ENCODE measurements at regions not wholly inside any gene's neighbourhood (a gene's known extent, or its start where the extent isn't known, plus 50 kb on each side); places are given as distances from the start of the nearest gene placed in this dataset.

DNA sequence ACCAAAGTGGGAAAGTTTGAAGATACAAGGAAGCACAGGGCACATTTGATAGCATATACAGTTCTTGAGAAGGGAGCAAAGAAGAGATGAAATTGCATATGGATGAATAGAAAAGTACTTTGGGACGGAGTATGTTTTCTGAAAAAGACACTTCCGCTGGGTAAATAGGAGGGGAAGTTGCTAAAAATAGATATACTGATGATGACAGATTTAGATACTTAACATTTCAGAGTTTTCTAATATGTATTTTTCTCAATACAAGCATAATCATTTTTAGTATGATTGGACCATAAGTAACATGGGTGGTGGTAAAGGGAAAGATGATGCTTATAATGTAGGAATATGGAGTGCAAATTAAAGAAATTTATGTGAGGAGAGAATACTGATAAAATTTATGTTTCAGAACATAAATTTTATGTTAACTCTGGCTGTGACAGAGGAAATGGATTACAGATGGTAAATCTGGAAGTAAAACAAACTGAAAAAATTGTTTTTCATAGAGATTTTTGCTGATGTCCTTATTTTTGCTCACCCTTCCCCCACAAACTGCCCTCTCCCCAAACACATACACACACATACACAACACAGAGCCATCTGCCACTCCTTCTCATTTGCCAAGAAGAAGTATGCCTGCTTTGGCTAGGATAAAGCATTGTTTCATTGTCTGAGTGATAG is 583.9 kb upstream of the MIR17HG start:
- H3K36me3 ChIP-seq (ENCODE audit: insufficient read depth, insufficient read length, low read length) = no peaks in the 10 kb centered on the region
- no peak overlapping the region for H3K4me3 ChIP-seq (ENCODE audit: insufficient read length, low read depth)
- TF ChIP-seq YY1 (IDR thresholded peaks at IDR 0.05; ENCODE audit: insufficient read depth, insufficient read length) (no peak), SUZ12 (IDR thresholded peaks at IDR 0.05; ENCODE audit: extremely low read depth, insufficient read depth, insufficient read length) (no peak)
- H3K27me3 ChIP-seq (ENCODE audit: insufficient read depth, insufficient read length) = no peaks in the 10 kb centered on the region
- no peak overlapping the region for H3K9ac ChIP-seq (ENCODE audit: insufficient read length, low read depth)
- no peak for DNase-seq (ENCODE audit: low read depth, low spot score)
- no peaks in the 10 kb centered on the region for H3K4me1 ChIP-seq (ENCODE audit: insufficient read depth, insufficient read length)
- H3K9me3 ChIP-seq (ENCODE audit: insufficient read depth, low read length) = no peaks in the 10 kb centered on the region

DNA sequence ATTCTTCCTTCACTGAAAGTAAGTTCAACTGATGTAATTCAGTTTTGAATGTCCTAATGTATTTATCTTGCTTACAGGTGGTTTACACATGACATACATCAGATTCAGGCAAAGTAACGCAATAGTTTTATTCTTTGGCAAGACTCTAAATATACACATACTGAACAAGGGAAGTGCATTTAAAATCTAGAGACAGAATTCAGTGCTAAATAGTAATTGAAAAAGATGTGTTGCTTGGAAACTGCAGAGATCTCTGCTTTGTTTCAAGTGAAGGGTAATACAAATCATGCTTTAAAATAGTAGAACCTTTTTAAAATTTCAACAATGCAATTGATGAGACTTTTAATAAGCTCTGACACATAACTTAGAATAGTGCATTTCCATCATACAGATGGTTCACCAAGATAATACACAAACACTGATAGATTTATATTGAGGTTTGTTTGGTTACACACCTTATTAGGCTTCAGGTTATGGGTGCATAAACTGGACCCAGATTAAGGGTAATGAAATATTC is 581.0 kb upstream of the MIR17HG start:
- TF ChIP-seq ZNF274 (IDR thresholded peaks at IDR 0.05; ENCODE audit: low read depth, low read length) = no peak
- TF ChIP-seq YY1 (IDR thresholded peaks at IDR 0.05; ENCODE audit: insufficient read depth, insufficient read length) = no peak
- TF ChIP-seq SUZ12 (IDR thresholded peaks at IDR 0.05; ENCODE audit: extremely low read depth, insufficient read depth, insufficient read length) = no peak

DNA sequence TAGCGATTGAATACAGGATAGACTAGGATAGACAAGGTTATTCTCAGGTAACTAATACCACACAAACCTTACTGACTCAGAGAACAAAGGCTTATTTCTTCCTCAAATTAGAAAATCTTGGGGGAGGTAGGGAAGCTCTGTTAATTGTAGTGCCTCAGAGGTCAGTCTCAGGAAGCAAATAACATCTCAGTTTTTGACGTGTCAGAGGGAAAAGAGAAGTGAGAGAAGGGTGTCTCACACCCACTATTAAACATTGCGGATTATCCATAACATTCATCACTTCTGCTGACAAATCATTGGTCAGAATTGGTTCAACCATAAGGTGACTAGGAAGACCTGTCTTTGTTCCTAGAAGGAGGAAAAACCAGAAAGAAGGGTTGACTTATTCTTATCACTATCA is 579.4 kb upstream of the MIR17HG start:
- no peaks in the 10 kb centered on the region for H3K9me3 ChIP-seq (ENCODE audit: insufficient read depth, low read length)
- H3K36me3 ChIP-seq (ENCODE audit: insufficient read depth, insufficient read length, low read length) = no peaks in the 10 kb centered on the region
- no peaks in the 10 kb centered on the region for H3K27me3 ChIP-seq (ENCODE audit: insufficient read depth, insufficient read length)
- no peak overlapping the region for H3K4me3 ChIP-seq (ENCODE audit: insufficient read length, low read depth)
- no peak for DNase-seq (ENCODE audit: low read depth, low spot score)
- no peaks in the 10 kb centered on the region for H3K4me1 ChIP-seq (ENCODE audit: insufficient read depth, insufficient read length)
- TF ChIP-seq ZNF274 (IDR thresholded peaks at IDR 0.05; ENCODE audit: low read depth, low read length) (no peak), YY1 (IDR thresholded peaks at IDR 0.05; ENCODE audit: insufficient read depth, insufficient read length) (no peak), SUZ12 (IDR thresholded peaks at IDR 0.05; ENCODE audit: extremely low read depth, insufficient read depth, insufficient read length) (no peak)
- H3K9ac ChIP-seq (ENCODE audit: insufficient read length, low read depth) = no peak overlapping the region

More for the DNA sequence above, 581.0 kb upstream of the MIR17HG start:
- H3K4me3 ChIP-seq (ENCODE audit: insufficient read length, low read depth) = no peak overlapping the region
- no peaks in the 10 kb centered on the region for H3K9me3 ChIP-seq (ENCODE audit: insufficient read depth, low read length)
- DNase-seq (ENCODE audit: low read depth, low spot score) = no peak
- H3K4me1 ChIP-seq (ENCODE audit: insufficient read depth, insufficient read length) = no peaks in the 10 kb centered on the region
- H3K9ac ChIP-seq (ENCODE audit: insufficient read length, low read depth) = no peak overlapping the region
- no peaks in the 10 kb centered on the region for H3K36me3 ChIP-seq (ENCODE audit: insufficient read depth, insufficient read length, low read length)
- no peaks in the 10 kb centered on the region for H3K27me3 ChIP-seq (ENCODE audit: insufficient read depth, insufficient read length)

DNA sequence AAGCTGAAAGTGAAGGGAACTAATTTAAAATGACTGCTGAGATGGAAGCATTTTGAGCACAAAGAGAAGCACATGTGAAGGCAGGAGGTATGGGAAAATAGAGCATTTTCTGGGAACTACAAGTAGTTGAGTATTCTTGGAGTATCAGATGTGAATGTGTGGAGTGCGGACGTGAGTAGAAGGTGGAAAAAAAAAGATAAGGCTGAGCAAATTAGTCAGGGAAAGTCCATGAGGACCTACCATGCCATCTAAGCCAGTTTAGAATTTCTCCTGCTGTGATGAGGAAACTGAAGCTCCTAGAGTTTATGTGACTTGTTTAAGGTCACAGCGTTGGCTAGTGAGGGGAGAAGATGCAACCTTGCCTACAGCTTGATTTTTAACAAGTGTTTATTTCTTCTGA is 578.1 kb upstream of the MIR17HG start:
- no peaks in the 10 kb centered on the region for H3K4me1 ChIP-seq (ENCODE audit: insufficient read depth, insufficient read length)
- H3K4me3 ChIP-seq (ENCODE audit: insufficient read length, low read depth) = no peak overlapping the region
- no peak for DNase-seq (ENCODE audit: low read depth, low spot score)
- no peak overlapping the region for H3K9ac ChIP-seq (ENCODE audit: insufficient read length, low read depth)
- no peaks in the 10 kb centered on the region for H3K36me3 ChIP-seq (ENCODE audit: insufficient read depth, insufficient read length, low read length)
- no peaks in the 10 kb centered on the region for H3K27me3 ChIP-seq (ENCODE audit: insufficient read depth, insufficient read length)
- H3K9me3 ChIP-seq (ENCODE audit: insufficient read depth, low read length) = no peaks in the 10 kb centered on the region
- TF ChIP-seq ZNF274 (IDR thresholded peaks at IDR 0.05; ENCODE audit: low read depth, low read length) (no peak), SUZ12 (IDR thresholded peaks at IDR 0.05; ENCODE audit: extremely low read depth, insufficient read depth, insufficient read length) (no peak), YY1 (IDR thresholded peaks at IDR 0.05; ENCODE audit: insufficient read depth, insufficient read length) (no peak)

DNA sequence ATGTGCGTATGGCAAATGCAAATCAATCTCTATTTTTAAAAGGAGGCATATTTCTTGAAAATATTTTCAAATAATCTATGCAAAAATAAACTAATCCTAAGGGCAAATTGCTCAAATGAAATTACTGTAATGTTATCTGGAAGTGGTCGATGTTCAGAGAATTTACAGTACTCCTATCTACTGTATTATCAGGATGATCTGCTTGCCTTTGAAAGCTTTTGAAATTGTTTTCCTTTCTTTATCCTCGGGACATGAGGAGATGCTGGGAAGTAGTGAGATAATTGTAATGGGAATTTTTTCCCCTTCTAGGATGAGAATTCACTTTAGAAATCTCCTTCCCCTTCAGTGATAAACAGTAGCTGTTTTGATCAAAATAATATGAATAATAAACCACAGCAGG is 577.2 kb upstream of the MIR17HG start:
- no peaks in the 10 kb centered on the region for H3K36me3 ChIP-seq (ENCODE audit: insufficient read depth, insufficient read length, low read length)
- TF ChIP-seq SUZ12 (IDR thresholded peaks at IDR 0.05; ENCODE audit: extremely low read depth, insufficient read depth, insufficient read length) = no peak
- TF ChIP-seq YY1 (IDR thresholded peaks at IDR 0.05; ENCODE audit: insufficient read depth, insufficient read length) = no peak
- TF ChIP-seq ZNF274 (IDR thresholded peaks at IDR 0.05; ENCODE audit: low read depth, low read length) = no peak
- H3K4me3 ChIP-seq (ENCODE audit: insufficient read length, low read depth) = no peak overlapping the region
- no peaks in the 10 kb centered on the region for H3K4me1 ChIP-seq (ENCODE audit: insufficient read depth, insufficient read length)
- H3K27me3 ChIP-seq (ENCODE audit: insufficient read depth, insufficient read length) = no peaks in the 10 kb centered on the region
- H3K9ac ChIP-seq (ENCODE audit: insufficient read length, low read depth) = no peak overlapping the region
- no peaks in the 10 kb centered on the region for H3K9me3 ChIP-seq (ENCODE audit: insufficient read depth, low read length)
- DNase-seq (ENCODE audit: low read depth, low spot score) = no peak

DNA sequence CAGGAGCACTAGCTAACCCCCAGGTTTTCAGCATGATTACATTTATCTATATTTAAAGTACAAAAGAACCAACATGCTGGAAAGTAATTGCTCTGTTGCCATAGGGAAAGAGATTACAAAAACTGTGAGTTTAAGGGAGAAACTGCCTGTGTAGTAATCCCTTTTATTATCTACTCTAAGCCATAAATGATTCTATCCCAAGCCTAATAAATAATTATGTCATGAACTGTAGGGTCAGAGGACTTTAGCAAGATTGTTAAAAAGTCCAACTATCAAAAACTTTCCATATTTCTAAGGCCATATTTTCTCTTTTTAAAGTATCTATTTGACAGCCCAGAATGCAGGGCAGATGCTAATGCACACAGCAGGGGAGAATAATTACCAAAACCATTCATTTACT is 573.8 kb upstream of the MIR17HG start:
- TF ChIP-seq ZNF274 (IDR thresholded peaks at IDR 0.05; ENCODE audit: low read depth, low read length) (no peak), SUZ12 (IDR thresholded peaks at IDR 0.05; ENCODE audit: extremely low read depth, insufficient read depth, insufficient read length) (no peak), YY1 (IDR thresholded peaks at IDR 0.05; ENCODE audit: insufficient read depth, insufficient read length) (no peak)
- Histone ChIP-seq H3K9ac (ENCODE audit: insufficient read length, low read depth) (no peak overlapping the region), H3K27me3 (ENCODE audit: insufficient read depth, insufficient read length) (no peaks in the 10 kb centered on the region), H3K9me3 (ENCODE audit: insufficient read depth, low read length) (no peaks in the 10 kb centered on the region), H3K4me3 (ENCODE audit: insufficient read length, low read depth) (no peak overlapping the region), H3K36me3 (ENCODE audit: insufficient read depth, insufficient read length, low read length) (no peaks in the 10 kb centered on the region), H3K4me1 (ENCODE audit: insufficient read depth, insufficient read length) (no peaks in the 10 kb centered on the region)
- DNase-seq (ENCODE audit: low read depth, low spot score) = no peak

DNA sequence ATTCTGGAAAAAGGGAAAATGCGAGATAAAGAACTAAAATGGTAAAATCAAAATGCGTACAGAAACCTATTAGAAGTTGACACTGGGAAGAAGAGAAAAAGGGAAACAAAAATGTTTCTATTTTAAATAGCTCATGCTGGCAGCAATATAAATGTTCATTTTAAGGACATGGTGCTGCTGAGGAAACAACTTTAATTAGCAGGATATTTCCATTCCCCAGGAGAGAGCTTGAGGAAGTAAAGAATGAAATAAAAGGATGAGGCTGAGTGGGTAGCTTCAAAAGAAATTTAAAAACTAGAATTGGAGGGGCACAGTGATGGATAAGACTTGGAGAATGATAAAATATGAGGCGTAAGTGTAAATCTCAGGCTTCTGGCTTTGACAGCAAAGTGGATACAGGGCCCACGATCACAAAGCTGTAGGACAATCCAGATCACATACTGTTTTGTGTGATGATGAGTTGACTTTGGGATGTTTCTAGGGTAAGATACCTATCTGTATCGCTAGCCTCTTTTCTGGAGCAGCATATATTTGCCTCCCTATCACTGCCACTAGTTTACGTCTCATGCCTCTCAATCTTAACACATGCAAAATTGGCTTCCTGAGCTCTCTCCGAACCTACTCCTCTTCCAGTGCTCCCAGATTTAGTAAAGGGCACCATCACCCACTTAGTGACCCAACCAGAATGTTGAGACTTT is 571.3 kb upstream of the MIR17HG start:
- no peak for TF ChIP-seq SUZ12 (IDR thresholded peaks at IDR 0.05; ENCODE audit: extremely low read depth, insufficient read depth, insufficient read length)
- no peak overlapping the region for H3K4me3 ChIP-seq (ENCODE audit: insufficient read length, low read depth)
- no peaks in the 10 kb centered on the region for H3K9me3 ChIP-seq (ENCODE audit: insufficient read depth, low read length)
- no peaks in the 10 kb centered on the region for H3K4me1 ChIP-seq (ENCODE audit: insufficient read depth, insufficient read length)
- no peaks in the 10 kb centered on the region for H3K36me3 ChIP-seq (ENCODE audit: insufficient read depth, insufficient read length, low read length)
- no peaks in the 10 kb centered on the region for H3K27me3 ChIP-seq (ENCODE audit: insufficient read depth, insufficient read length)
- no peak for DNase-seq (ENCODE audit: low read depth, low spot score)
- no peak overlapping the region for H3K9ac ChIP-seq (ENCODE audit: insufficient read length, low read depth)
